IPS DF 4.7 (cell line): ENCODE measurements at regions not wholly inside any gene's neighbourhood (a gene's known extent, or its start where the extent isn't known, plus 50 kb on each side); places are given as distances from the start of the nearest gene placed in this dataset.
"Not testable (repeated sequence)": the region's sequence is repeated elsewhere in the genome, so short reads cannot be mapped to it uniquely, and the experiment has no call there.

Experiments used
- DNase-seq: peaks from one replicate; pipeline ENCODE4 v3.0.0-alpha.2; 2013; ENCODE audit warnings: low spot score; ENCODE audit errors: extremely low read depth

- no peak for DNase-seq
Observed at GRCh38 chr10:94223702-94224370, 138.9 kb downstream of the NOC3L start.

- DNase-seq: no peak
Observed at GRCh38 chr10:94224656-94225055, 138.1 kb downstream of the NOC3L start.

GRCh38 chr10:94225589-94225988, 137.2 kb downstream of the NOC3L start:
- no peak for DNase-seq

- DNase-seq: no peak
Observed at GRCh38 chr10:94230134-94230785, 132.5 kb downstream of the NOC3L start.

GRCh38 chr10:94232711-94233383, 129.9 kb downstream of the NOC3L start:
- DNase-seq: no peak

- DNase-seq: no peak
Observed at GRCh38 chr10:94235461-94235860, 127.3 kb downstream of the NOC3L start.

- no peak for DNase-seq
Observed at GRCh38 chr10:94238006-94238617, 124.6 kb downstream of the NOC3L start.

GRCh38 chr10:94239696-94240095, 123.0 kb downstream of the NOC3L start:
- no peak for DNase-seq

- DNase-seq: no peak
Observed at GRCh38 chr10:94240491-94240890, 122.2 kb downstream of the NOC3L start.

GRCh38 chr10:94240901-94241300, 121.8 kb downstream of the NOC3L start:
- DNase-seq: no peak

GRCh38 chr10:94251098-94251497, 111.6 kb downstream of the NOC3L start:
- DNase-seq: no peak

GRCh38 chr10:94251568-94251967, 111.2 kb downstream of the NOC3L start:
- no peak for DNase-seq

- DNase-seq: not testable (repeated sequence)
Observed at GRCh38 chr10:94257407-94257806, 105.3 kb downstream of the NOC3L start.

- no peak for DNase-seq
Observed at GRCh38 chr10:94260455-94260854, 102.3 kb downstream of the NOC3L start.

GRCh38 chr10:94264085-94264484, 98.7 kb downstream of the NOC3L start:
- no peak for DNase-seq

GRCh38 chr10:94266091-94266490, 96.6 kb downstream of the NOC3L start:
- no peak for DNase-seq

GRCh38 chr10:94268652-94269051, 94.1 kb downstream of the NOC3L start:
- DNase-seq: no peak

GRCh38 chr10:94274142-94274787, 88.5 kb downstream of the NOC3L start:
- DNase-seq: no peak

GRCh38 chr10:94276140-94276539, 86.6 kb downstream of the NOC3L start:
- no peak for DNase-seq

GRCh38 chr10:94277450-94277849, 85.3 kb downstream of the NOC3L start:
- DNase-seq: no peak

- DNase-seq: peak; percentile 74
Observed at GRCh38 chr10:94279835-94280709, 82.7 kb downstream of the NOC3L start.
